Left lung (tissue), 4 donors: ENCODE measurements at regions not wholly inside any gene's neighbourhood (a gene's known extent, or its start where the extent isn't known, plus 50 kb on each side); places are given as distances from the start of the nearest gene placed in this dataset.
A peak's percentile ranks its signal among the peaks of the same experiment; 100 is the strongest.
"Not testable (repeated sequence)": the region's sequence is repeated elsewhere in the genome, so short reads cannot be mapped to it uniquely, and the experiment has no call there.

Source experiments
- ATAC-seq: fragments of 200-7000 bp; cut with Tn5 transposase; one replicate; pipeline ENCODE4 v1.9.1; 2020; ENCODE audit warnings: moderate library complexity
- DNase-seq, 4 donors: peaks; one replicate each; pipeline ENCODE4 v3.0.0-alpha.2; 2013 to 2020
- H3K27ac ChIP-seq, 2 donors: fragments of 200-600 bp; sonication (generic) in 1 of 2; one replicate each; pipeline versions ENCODE4 v1.5.0 to v1.8.0; 2020 to 2021
- H3K27me3 ChIP-seq, 2 donors: fragments of 200-600 bp; sonication (generic) in 1 of 2; one replicate each; pipeline versions ENCODE4 v1.5.0 to v1.8.0; 2020 to 2021
- H3K36me3 ChIP-seq, 2 donors: fragments of 200-600 bp; sonication (generic) in 1 of 2; one replicate each; pipeline versions ENCODE4 v1.5.0 to v1.8.0; 2020 to 2021
- H3K4me1 ChIP-seq, 2 donors: fragments of 200-600 bp; one replicate each; pipeline ENCODE4 v1.8.0; 2021
- H3K4me3 ChIP-seq, 2 donors: fragments of 200-600 bp; sonication (generic) in 1 of 2; one replicate each; pipeline versions ENCODE4 v1.5.0 to v1.8.0; 2020 to 2021; ENCODE audit warnings: mild to moderate bottlenecking in 1 of 2
- H3K9me3 ChIP-seq, 2 donors: fragments of 200-600 bp; sonication (generic) in 1 of 2; one replicate each; pipeline versions ENCODE4 v1.5.0 to v1.8.0; 2020 to 2021
- CTCF ChIP-seq, 2 donors: fragments of 200-600 bp; sonication (generic) in 1 of 2; IDR thresholded peaks; one replicate each; pipeline versions ENCODE4 v1.5.0 to v1.8.0; 2021; ENCODE audit warnings: antibody characterized with exemption in 2 of 2
- intact Hi-C, 2 donors: fragments of 100-400 bp; cut with DNase I; formaldehyde crosslinking; loops; one replicate each; pipeline versions ENCODE4 v1.11.2 to v1.14.2; 2022
- donor health status: DM: no; HTN: yes; CAD: no.
- donor health status: DM: no; HTN: no; CAD: no.

- ATAC-seq (no peak), DNase-seq (no peak)
- H3K4me3 ChIP-seq: no peak overlapping the region
- H3K36me3 ChIP-seq: no peaks in the 10 kb centered on the region
- no peak for TF ChIP-seq CTCF (IDR thresholded peaks at IDR 0.05)
- peaks cover 0 to 2% of the 10 kb centered on the region in 2 donors for H3K9me3 ChIP-seq
- H3K27me3 ChIP-seq: no peaks in the 10 kb centered on the region
- intact Hi-C loops: no loop called here
- no peaks in the 10 kb centered on the region for H3K4me1 ChIP-seq
- H3K27ac ChIP-seq: no peak overlapping the region
Measured at GRCh38 chr13:67932991-67933390, 702.9 kb upstream of the PCDH9 start.

- no peak overlapping the region for H3K4me3 ChIP-seq
- intact Hi-C loops: no loop called here
- H3K9me3 ChIP-seq: peaks cover 0 to 16% of the 10 kb centered on the region in 2 donors
- H3K27ac ChIP-seq: no peak overlapping the region
- H3K27me3 ChIP-seq: no peaks in the 10 kb centered on the region
- ATAC-seq (no peak), DNase-seq (no peak)
- no peaks in the 10 kb centered on the region for H3K36me3 ChIP-seq
- H3K4me1 ChIP-seq: no peaks in the 10 kb centered on the region
- TF ChIP-seq CTCF (IDR thresholded peaks at IDR 0.05): no peak
Measured at GRCh38 chr13:67917291-67917987, 687.3 kb upstream of the PCDH9 start.

GRCh38 chr13:67916650-67917049, 686.5 kb upstream of the PCDH9 start:
- Histone ChIP-seq H3K36me3 (no peaks in the 10 kb centered on the region), H3K27me3 (no peaks in the 10 kb centered on the region), H3K27ac (no peak overlapping the region), H3K9me3 (peaks cover 0 to 15% of the 10 kb centered on the region in 2 donors), H3K4me1 (no peaks in the 10 kb centered on the region), H3K4me3 (no peak overlapping the region)
- intact Hi-C loops: no loop called here
- no peak for DNase-seq
- TF ChIP-seq CTCF (IDR thresholded peaks at IDR 0.05): no peak
- no peak for ATAC-seq

- Histone ChIP-seq H3K9me3 (peaks cover 0 to 15% of the 10 kb centered on the region in 2 donors), H3K27ac (no peak overlapping the region), H3K4me1 (no peaks in the 10 kb centered on the region), H3K36me3 (no peaks in the 10 kb centered on the region), H3K4me3 (no peak overlapping the region), H3K27me3 (no peaks in the 10 kb centered on the region)
- intact Hi-C loops: no loop called here
- TF ChIP-seq CTCF (IDR thresholded peaks at IDR 0.05): no peak
- ATAC-seq (no peak), DNase-seq (peak in 1 of 4 donors; percentile 69)
Measured at GRCh38 chr13:67914535-67914934, 684.4 kb upstream of the PCDH9 start.

GRCh38 chr13:67902960-67903359, 672.8 kb upstream of the PCDH9 start:
- H3K27me3 ChIP-seq, ATAC-seq, DNase-seq, H3K4me3 ChIP-seq, H3K27ac ChIP-seq, H3K4me1 ChIP-seq, intact Hi-C loops, H3K36me3 ChIP-seq: not testable (repeated sequence)
- peaks cover 0 to 19% of the 10 kb centered on the region in 2 donors for H3K9me3 ChIP-seq

GRCh38 chr13:67880916-67881315, 650.8 kb upstream of the PCDH9 start:
- DNase-seq: no peak
- no peak for TF ChIP-seq CTCF (IDR thresholded peaks at IDR 0.05)
- H3K27me3 ChIP-seq: no peaks in the 10 kb centered on the region
- no peaks in the 10 kb centered on the region for H3K36me3 ChIP-seq
- intact Hi-C loops: no loop called here
- no peak for ATAC-seq
- peaks cover 0 to 8% of the 10 kb centered on the region in 2 donors for H3K9me3 ChIP-seq
- H3K27ac ChIP-seq: no peak overlapping the region
- H3K4me1 ChIP-seq: no peaks in the 10 kb centered on the region
- no peak overlapping the region for H3K4me3 ChIP-seq
